Ishikawa (cell line): ENCODE measurements at regions not wholly inside any gene's neighbourhood (a gene's known extent, or its start where the extent isn't known, plus 50 kb on each side); places are given as distances from the start of the nearest gene placed in this dataset.

ENCODE experiments used
- CEBPB ChIP-seq: IDR thresholded peaks from 2 replicates; pipeline ENCODE4 v1.6.1; 2012
- CREB1 ChIP-seq: IDR thresholded peaks from 2 replicates; pipeline ENCODE4 v1.6.1; 2012; ENCODE audit warnings: low read depth
- EGR1 ChIP-seq: IDR thresholded peaks from 2 replicates; pipeline ENCODE4 v1.6.1; 2012
- EP300 ChIP-seq: IDR thresholded peaks from 2 replicates; pipeline ENCODE4 v1.6.1; 2012; ENCODE audit warnings: borderline replicate concordance
- FOXM1 ChIP-seq: IDR thresholded peaks from 2 replicates; pipeline ENCODE4 v1.6.1; 2012; ENCODE audit warnings: low read depth, borderline replicate concordance
- MAX ChIP-seq: IDR thresholded peaks from 2 replicates; pipeline ENCODE4 v1.6.1; 2012
- NFIC ChIP-seq: IDR thresholded peaks from 2 replicates; pipeline ENCODE4 v1.6.1; 2012
- RAD21 ChIP-seq: IDR thresholded peaks from 2 replicates; pipeline ENCODE4 v1.6.1; 2012; ENCODE audit warnings: low read depth
- TAF1 ChIP-seq: IDR thresholded peaks from 2 replicates; pipeline ENCODE4 v1.6.1; 2012; ENCODE audit warnings: low read depth, mild to moderate bottlenecking
- TCF12 ChIP-seq: IDR thresholded peaks from 2 replicates; pipeline ENCODE4 v1.6.1; 2012; ENCODE audit warnings: low read depth
- TEAD4 ChIP-seq: IDR thresholded peaks from 2 replicates; pipeline ENCODE4 v1.6.1; 2012
- USF1 ChIP-seq: IDR thresholded peaks from 2 replicates; pipeline ENCODE4 v1.6.1; 2012
- YY1 ChIP-seq: IDR thresholded peaks from 2 replicates; pipeline ENCODE4 v1.6.1; 2012; ENCODE audit warnings: low read depth
- ZBTB7A ChIP-seq: IDR thresholded peaks from 2 replicates; pipeline ENCODE4 v1.6.1; 2012; ENCODE audit warnings: low read depth
- TF ChIP-seq, protein P1 (sequence below): IDR thresholded peaks from 2 replicates; pipeline ENCODE4 v1.6.1; 2012; ENCODE audit warnings: low read depth, mild to moderate bottlenecking

DNA sequence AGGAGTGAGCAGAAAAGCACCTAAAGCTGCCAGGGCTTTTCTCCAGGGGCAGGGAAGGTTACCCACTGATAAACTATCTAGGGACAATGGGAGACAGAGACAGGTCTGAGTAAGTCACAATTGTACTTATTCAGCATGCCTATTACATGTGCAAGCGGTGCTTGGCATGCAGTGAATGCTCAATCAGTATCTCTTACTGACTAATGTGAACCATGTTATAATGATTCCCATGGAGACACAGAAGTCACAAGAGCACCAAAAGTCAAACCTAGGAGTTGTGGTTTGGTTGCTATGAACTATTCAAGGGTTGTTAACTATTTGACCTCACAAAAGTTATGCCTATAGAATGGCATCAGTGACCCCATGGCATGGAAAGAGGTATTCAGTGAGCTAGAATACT, 50.0 kb upstream of the RASGRP1 start:
- TF ChIP-seq CREB1, result no peak
- no peak for TF ChIP-seq CEBPB
- no peak for TF ChIP-seq TCF12
- TF ChIP-seq EP300, result no peak
- no peak for TF ChIP-seq USF1
- no peak for TF ChIP-seq MAX

DNA sequence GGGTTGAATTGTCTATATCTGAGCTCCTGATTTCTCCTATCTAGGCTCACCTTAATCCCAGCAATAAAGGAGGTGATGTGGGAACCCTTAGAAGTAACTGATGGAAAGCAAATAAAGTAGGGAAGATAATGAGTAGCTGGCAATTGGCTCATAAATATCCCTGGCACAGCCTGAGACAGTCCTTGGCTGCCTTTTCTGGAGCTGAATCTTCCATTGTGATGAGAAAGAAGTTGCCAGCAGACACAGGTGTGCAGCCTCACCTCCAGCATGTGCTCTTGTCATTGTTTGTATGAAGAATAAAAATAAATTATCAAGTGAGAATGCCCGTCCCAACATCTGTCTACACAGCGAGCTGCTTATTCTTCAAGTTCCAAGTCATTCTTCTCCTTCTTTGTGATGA, 53.2 kb upstream of the RASGRP1 start:
- TF ChIP-seq TCF12 (no peak), YY1 (no peak), MAX (no peak), EP300 (no peak), EGR1 (no peak)

DNA sequence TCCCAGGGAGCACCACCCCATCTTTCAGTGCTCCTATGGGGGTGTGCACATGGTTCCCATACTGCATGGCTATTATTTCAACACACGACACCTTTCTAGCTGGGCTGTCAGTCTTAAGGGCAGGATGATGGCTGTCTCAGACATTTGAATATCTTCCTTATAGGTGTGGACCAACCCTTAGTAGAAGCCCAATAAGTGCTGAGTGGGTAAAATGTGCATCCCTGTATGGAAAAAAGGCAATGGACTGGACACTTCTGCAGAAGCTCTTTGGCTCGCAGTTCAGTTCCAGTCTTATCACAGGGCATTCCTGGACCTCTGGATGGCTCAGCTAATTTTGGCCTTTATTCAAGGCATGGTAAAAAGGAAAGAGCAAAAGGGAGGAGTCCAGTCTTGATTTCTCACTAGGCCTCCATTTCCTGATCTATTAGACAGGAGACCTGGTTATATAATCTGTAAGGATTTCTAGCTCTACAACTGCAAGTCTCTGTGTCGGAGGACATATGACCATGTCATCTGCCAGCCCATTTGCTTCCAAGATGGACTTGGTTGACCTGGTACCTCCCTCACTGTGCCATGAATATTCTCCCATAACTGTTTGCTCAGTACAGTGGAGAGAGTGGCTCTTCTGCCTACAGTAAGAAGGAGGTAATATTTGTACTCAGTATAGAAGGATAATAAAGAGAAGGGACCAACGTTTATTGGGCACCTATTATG, 53.8 kb upstream of the RASGRP1 start:
- no peak for TF ChIP-seq TAF1
- no peak for TF ChIP-seq ZBTB7A
- no peak for TF ChIP-seq FOXM1
- TF ChIP-seq EGR1, result no peak
- no peak for TF ChIP-seq RAD21
- TF ChIP-seq USF1, result no peak
- no peak for TF ChIP-seq YY1
- TF ChIP-seq EP300, result no peak
- no peak for TF ChIP-seq CEBPB

- TF ChIP-seq RAD21, result no peak
- TF ChIP-seq EGR1, result no peak
- TF ChIP-seq TAF1, result no peak
- no peak for TF ChIP-seq USF1
- TF ChIP-seq EP300, result no peak
Measured at GRCh38 chr15:38620098-38620497, 55.5 kb upstream of the RASGRP1 start.

GRCh38 chr15:38620851-38621594, 56.4 kb upstream of the RASGRP1 start:
- TF ChIP-seq EP300, result no peak
- TF ChIP-seq RAD21, result no peak
- TF ChIP-seq, protein P1, sequence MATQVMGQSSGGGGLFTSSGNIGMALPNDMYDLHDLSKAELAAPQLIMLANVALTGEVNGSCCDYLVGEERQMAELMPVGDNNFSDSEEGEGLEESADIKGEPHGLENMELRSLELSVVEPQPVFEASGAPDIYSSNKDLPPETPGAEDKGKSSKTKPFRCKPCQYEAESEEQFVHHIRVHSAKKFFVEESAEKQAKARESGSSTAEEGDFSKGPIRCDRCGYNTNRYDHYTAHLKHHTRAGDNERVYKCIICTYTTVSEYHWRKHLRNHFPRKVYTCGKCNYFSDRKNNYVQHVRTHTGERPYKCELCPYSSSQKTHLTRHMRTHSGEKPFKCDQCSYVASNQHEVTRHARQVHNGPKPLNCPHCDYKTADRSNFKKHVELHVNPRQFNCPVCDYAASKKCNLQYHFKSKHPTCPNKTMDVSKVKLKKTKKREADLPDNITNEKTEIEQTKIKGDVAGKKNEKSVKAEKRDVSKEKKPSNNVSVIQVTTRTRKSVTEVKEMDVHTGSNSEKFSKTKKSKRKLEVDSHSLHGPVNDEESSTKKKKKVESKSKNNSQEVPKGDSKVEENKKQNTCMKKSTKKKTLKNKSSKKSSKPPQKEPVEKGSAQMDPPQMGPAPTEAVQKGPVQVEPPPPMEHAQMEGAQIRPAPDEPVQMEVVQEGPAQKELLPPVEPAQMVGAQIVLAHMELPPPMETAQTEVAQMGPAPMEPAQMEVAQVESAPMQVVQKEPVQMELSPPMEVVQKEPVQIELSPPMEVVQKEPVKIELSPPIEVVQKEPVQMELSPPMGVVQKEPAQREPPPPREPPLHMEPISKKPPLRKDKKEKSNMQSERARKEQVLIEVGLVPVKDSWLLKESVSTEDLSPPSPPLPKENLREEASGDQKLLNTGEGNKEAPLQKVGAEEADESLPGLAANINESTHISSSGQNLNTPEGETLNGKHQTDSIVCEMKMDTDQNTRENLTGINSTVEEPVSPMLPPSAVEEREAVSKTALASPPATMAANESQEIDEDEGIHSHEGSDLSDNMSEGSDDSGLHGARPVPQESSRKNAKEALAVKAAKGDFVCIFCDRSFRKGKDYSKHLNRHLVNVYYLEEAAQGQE, result no peak
- TF ChIP-seq FOXM1, result no peak
- TF ChIP-seq CEBPB, result no peak
- no peak for TF ChIP-seq TCF12
- no peak for TF ChIP-seq EGR1
- TF ChIP-seq CREB1, result no peak
- no peak for TF ChIP-seq YY1
- TF ChIP-seq MAX, result no peak
- no peak for TF ChIP-seq TAF1
- TF ChIP-seq TEAD4, result no peak
- no peak for TF ChIP-seq ZBTB7A
- TF ChIP-seq NFIC, result no peak

DNA sequence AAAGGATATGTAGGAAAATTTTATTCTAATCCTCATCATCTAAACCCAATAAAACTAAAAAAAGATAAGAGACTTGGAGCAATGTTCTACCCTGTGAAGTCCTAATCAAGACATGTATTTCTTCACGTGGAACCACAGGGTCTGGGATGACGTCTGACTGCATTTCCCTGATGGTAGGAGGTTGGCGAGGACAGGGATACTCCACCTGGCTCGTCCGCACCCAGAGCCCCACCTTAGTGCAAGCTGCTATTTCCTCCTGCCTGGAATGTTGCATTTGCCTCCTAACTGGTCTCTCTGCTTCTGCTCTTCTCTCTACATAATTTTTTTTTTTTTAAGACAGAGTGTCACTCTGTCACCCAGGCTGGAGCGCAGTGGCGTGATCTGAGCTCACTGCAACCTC, 57.7 kb upstream of the RASGRP1 start:
- TF ChIP-seq FOXM1, result no peak
- no peak for TF ChIP-seq EP300
- TF ChIP-seq ZBTB7A, result no peak
- TF ChIP-seq CREB1, result no peak
- TF ChIP-seq NFIC, result no peak
- no peak for TF ChIP-seq USF1
- TF ChIP-seq, protein P1, result no peak
- no peak for TF ChIP-seq MAX
- no peak for TF ChIP-seq RAD21
- TF ChIP-seq EGR1, result no peak
- no peak for TF ChIP-seq CEBPB
- no peak for TF ChIP-seq TCF12
- TF ChIP-seq TAF1, result no peak
- no peak for TF ChIP-seq YY1
- no peak for TF ChIP-seq TEAD4
